ENCODE measurements at regions not wholly inside any gene's neighbourhood (a gene's known extent, or its start where the extent isn't known, plus 50 kb on each side); places are given as distances from the start of the nearest gene placed in this dataset.

- TF ChIP-seq FOXA1 (IDR thresholded peaks at IDR 0.05) (no peak), FOXA1 (CRISPR knock-in tag; IDR thresholded peaks at IDR 0.05) (no peak), CTCF (CRISPR knock-in tag; IDR thresholded peaks at IDR 0.05) (no peak), MED1 (CRISPR knock-in tag; IDR thresholded peaks at IDR 0.05) (no peak), HCFC1 (IDR thresholded peaks at IDR 0.05; ENCODE audit: low read depth, low read length) (no peak)
Measured at GRCh38 chr4:120158046-120158445, 91.4 kb upstream of the MAD2L1 start.

Measured in HepG2 (cell line).